ENCODE measurements at regions not wholly inside any gene's neighbourhood (a gene's known extent, or its start where the extent isn't known, plus 50 kb on each side); places are given as distances from the start of the nearest gene placed in this dataset.
"Not testable (repeated sequence)": the region's sequence is repeated elsewhere in the genome, so short reads cannot be mapped to it uniquely, and the experiment has no call there.

DNA sequence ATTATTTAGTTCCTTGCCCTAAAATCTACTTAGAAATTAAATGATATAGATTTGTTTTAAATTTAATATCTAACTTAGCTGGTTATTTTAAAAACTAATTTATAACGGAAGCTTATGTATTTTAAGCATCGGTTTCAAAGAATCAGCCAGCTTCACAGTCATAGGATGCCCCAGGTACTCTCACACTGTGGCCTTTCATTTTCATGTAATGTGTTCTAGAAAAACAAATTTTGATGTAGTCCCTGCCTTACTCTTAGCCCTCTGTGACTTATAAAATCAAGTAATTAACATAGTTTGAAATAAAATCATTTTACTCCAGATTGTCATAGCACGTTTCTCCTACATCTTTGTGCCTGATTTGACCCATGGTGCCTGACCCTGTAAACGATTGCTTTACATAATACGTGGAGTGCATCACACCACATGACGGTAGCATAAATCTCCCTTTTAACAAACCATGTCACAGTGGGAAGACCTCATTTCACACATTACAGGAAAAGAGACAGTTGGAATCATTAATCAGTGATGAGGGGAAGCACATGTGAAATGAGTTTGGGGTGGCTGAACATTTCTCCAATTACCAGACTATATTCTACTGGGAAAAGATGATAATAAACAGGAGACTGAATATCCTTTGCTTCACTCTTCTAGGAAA, 731.5 kb upstream of the CDH9 start:
- Histone ChIP-seq H3K27ac (no peak overlapping the region), H3K4me3 (no peak overlapping the region), H3K4me1 (no peaks in the 10 kb centered on the region), H3K27me3 (no peaks in the 10 kb centered on the region), H3K36me3 (no peaks in the 10 kb centered on the region), H3K9me3 (no peaks in the 10 kb centered on the region)
- TF ChIP-seq POLR2AphosphoS5 (IDR thresholded peaks at IDR 0.05; ENCODE audit: insufficient read depth in 1 of 2, low read depth in 1 of 2): no peak
- TF ChIP-seq, protein P1, sequence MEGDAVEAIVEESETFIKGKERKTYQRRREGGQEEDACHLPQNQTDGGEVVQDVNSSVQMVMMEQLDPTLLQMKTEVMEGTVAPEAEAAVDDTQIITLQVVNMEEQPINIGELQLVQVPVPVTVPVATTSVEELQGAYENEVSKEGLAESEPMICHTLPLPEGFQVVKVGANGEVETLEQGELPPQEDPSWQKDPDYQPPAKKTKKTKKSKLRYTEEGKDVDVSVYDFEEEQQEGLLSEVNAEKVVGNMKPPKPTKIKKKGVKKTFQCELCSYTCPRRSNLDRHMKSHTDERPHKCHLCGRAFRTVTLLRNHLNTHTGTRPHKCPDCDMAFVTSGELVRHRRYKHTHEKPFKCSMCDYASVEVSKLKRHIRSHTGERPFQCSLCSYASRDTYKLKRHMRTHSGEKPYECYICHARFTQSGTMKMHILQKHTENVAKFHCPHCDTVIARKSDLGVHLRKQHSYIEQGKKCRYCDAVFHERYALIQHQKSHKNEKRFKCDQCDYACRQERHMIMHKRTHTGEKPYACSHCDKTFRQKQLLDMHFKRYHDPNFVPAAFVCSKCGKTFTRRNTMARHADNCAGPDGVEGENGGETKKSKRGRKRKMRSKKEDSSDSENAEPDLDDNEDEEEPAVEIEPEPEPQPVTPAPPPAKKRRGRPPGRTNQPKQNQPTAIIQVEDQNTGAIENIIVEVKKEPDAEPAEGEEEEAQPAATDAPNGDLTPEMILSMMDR (IDR thresholded peaks at IDR 0.05): no peak
- DNase-seq (ENCODE audit: extremely low spot score in 2 of 2): no peak
- intact Hi-C loops (cut with DNase I): no loop called here

DNA sequence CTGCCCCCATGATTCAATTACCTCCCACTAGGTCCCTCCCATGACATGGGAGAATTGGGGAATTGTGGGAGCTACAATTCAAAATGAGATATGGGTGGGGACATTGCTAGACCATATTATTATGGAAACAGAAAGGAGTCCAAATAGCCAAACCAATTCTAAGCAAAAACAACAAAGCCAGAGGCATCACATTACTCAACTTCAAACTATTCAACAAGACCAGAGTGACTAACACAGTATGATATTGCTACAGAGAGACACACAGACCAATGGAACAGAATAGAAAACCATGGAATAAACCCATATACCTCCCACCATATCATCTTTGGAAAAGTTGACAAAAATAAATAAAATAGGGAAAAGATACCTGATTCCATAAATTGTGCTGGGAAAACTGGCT, 710.5 kb upstream of the CDH9 start:
- DNase-seq (ENCODE audit: extremely low spot score in 2 of 2): no peak
- no peak for TF ChIP-seq POLR2A (IDR thresholded peaks at IDR 0.05)
- TF ChIP-seq, protein P1 (IDR thresholded peaks at IDR 0.05): no peak
- no peak for TF ChIP-seq POLR2AphosphoS5 (IDR thresholded peaks at IDR 0.05; ENCODE audit: insufficient read depth in 1 of 2, low read depth in 1 of 2)
- Histone ChIP-seq H3K4me3 (no peak overlapping the region), H3K4me1 (no peaks in the 10 kb centered on the region), H3K27me3 (no peaks in the 10 kb centered on the region), H3K9me3 (no peaks in the 10 kb centered on the region), H3K27ac (no peak overlapping the region), H3K36me3 (no peaks in the 10 kb centered on the region)
- intact Hi-C loops (cut with DNase I): no loop called here

DNA sequence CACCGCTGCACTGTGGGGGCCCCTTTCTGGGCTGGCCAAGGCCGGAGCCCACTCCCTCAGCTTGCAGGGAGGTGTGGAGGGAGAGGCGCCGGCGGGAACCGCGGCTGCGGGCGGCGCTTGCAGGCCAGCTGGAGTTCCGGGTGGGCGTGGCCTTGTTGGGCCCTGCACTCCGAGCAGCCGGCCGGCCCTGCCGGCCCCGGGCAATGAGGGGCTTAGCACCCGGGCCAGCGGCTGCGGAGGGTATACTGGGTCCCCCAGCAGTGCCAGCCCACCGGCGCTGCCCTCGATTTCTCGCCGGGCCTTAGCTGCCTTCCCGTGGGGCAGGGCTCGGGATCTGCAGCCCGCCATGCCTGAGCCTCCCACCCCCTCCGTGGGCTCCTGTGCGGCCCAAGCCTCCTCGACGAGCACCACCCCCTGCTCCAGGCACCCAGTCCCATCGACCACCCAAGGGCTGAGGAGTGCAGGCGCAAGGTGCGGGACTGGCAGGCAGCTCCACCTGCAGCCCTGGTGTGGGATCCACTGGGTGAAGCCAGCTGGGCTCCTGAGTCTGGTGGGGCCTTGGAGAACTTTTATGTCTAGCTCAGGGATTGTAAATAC, 705.1 kb upstream of the CDH9 start:
- intact Hi-C loops (cut with DNase I): not testable (repeated sequence)

DNA sequence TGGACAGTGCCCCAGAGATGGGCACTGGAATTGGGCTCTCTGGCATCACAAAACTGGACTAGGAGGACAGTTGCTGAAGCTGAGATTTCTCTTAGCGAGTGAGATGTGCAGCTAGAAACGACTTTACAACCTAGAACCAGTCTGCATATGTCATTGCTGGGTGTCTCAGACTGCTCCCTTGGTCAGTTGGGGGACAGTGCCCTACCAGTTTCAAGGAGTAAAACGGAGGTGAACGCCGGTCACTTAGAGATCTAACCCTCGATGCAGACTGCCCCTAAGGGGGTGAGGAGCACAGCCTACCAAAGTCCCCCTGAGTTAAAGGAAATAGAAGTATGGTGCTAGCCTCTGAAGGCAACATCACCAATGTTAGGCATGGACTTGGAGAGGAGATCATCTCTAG, 704.4 kb upstream of the CDH9 start:
- no peak overlapping the region for H3K27ac ChIP-seq
- TF ChIP-seq POLR2A (IDR thresholded peaks at IDR 0.05) (no peak), POLR2AphosphoS5 (IDR thresholded peaks at IDR 0.05; ENCODE audit: insufficient read depth in 1 of 2, low read depth in 1 of 2) (no peak)
- TF ChIP-seq, protein P1 (IDR thresholded peaks at IDR 0.05): no peak
- H3K9me3 ChIP-seq: no peaks in the 10 kb centered on the region
- intact Hi-C loops (cut with DNase I): no loop called here
- H3K4me3 ChIP-seq: no peak overlapping the region
- H3K27me3 ChIP-seq: no peaks in the 10 kb centered on the region
- no peaks in the 10 kb centered on the region for H3K36me3 ChIP-seq
- no peak for DNase-seq (ENCODE audit: extremely low spot score in 2 of 2)
- no peaks in the 10 kb centered on the region for H3K4me1 ChIP-seq

More for the DNA sequence above, 705.1 kb upstream of the CDH9 start:
- H3K27ac ChIP-seq; H3K27me3 ChIP-seq; H3K36me3 ChIP-seq; H3K4me3 ChIP-seq; H3K9me3 ChIP-seq; DNase-seq (ENCODE audit: extremely low spot score in 2 of 2); H3K4me1 ChIP-seq: not testable (repeated sequence)

DNA sequence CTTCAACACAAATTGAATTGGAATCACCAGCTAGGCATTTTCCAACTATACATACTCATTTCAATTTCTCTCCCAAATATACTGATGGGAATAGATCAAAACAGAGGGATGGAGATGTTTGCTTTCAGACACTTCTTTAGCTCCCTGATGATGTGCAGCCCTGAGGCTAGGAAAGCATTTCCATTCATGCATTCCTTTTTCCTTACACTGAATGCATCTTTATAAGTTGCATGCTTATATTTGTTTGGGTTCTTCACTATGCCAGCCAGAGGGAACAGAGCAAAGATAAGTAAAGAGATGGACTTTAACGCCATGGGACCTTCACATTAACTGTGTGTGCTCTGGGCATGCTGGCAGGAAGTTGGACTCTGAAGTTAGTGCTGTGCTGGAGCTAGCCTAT, 696.5 kb upstream of the CDH9 start:
- no peak for DNase-seq (ENCODE audit: extremely low spot score in 2 of 2)
- Histone ChIP-seq H3K27ac (no peak overlapping the region), H3K27me3 (no peaks in the 10 kb centered on the region), H3K4me1 (no peaks in the 10 kb centered on the region), H3K36me3 (no peaks in the 10 kb centered on the region), H3K4me3 (no peak overlapping the region), H3K9me3 (no peaks in the 10 kb centered on the region)
- TF ChIP-seq, protein P1 (IDR thresholded peaks at IDR 0.05): no peak
- TF ChIP-seq POLR2A (IDR thresholded peaks at IDR 0.05) (no peak), POLR2AphosphoS5 (IDR thresholded peaks at IDR 0.05; ENCODE audit: insufficient read depth in 1 of 2, low read depth in 1 of 2) (no peak)
- intact Hi-C loops (cut with DNase I): no loop called here
